Neural cell (in vitro differentiated cells): ENCODE measurements at regions not wholly inside any gene's neighbourhood (a gene's known extent, or its start where the extent isn't known, plus 50 kb on each side); places are given as distances from the start of the nearest gene placed in this dataset.

Experiments used
- H2AFZ ChIP-seq: fragments of 200-600, 300-800 bp; sonication (generic), shearing (Covaris generic); 2 replicates; pipeline ENCODE4 v1.6.0; 2014; ENCODE audit warnings: low read depth, mild to moderate bottlenecking, antibody characterized with exemption, low read length, moderate library complexity
- H3F3A ChIP-seq: fragments of 200-600 bp; shearing (Covaris generic); 2 replicates; pipeline ENCODE4 v1.6.1; 2016; ENCODE audit warnings: mild to moderate bottlenecking, moderate library complexity, mixed read lengths, antibody characterized with exemption, low read length; ENCODE audit not compliant: insufficient read depth, poor library complexity, severe bottlenecking
- H3K27ac ChIP-seq: fragments of 200-600, 300-800 bp; sonication (generic), shearing (Covaris generic); 2 replicates; pipeline ENCODE4 v1.5.1; 2014; ENCODE audit warnings: mild to moderate bottlenecking, low read length, moderate library complexity
- H3K27me3 ChIP-seq: fragments of 300-800, 200-600 bp; sonication (generic), shearing (Covaris generic); 2 replicates; pipeline ENCODE4 v1.6.0; 2014; ENCODE audit warnings: mild to moderate bottlenecking, low read depth, low read length, moderate library complexity; ENCODE audit not compliant: insufficient read depth
- H3K36me3 ChIP-seq: fragments of 300-800, 200-600 bp; sonication (generic), shearing (Covaris generic); 2 replicates; pipeline ENCODE4 v1.5.1; 2014; ENCODE audit warnings: mild to moderate bottlenecking, antibody characterized with exemption, low read length, moderate library complexity; ENCODE audit not compliant: insufficient read depth
- H3K4me2 ChIP-seq: fragments of 300-800, 200-600 bp; sonication (generic), shearing (Covaris generic); 2 replicates; pipeline ENCODE4 v1.6.0; 2014; ENCODE audit warnings: mild to moderate bottlenecking, low read length
- H3K4me3 ChIP-seq: fragments of 300-800, 200-600 bp; sonication (generic), shearing (Covaris generic); 2 replicates; pipeline ENCODE4 v1.5.1; 2014; ENCODE audit warnings: mild to moderate bottlenecking, low read length, moderate library complexity
- H3K79me2 ChIP-seq: fragments of 200-600 bp; shearing (Covaris generic); replicated peaks from 2 replicates; pipeline ENCODE4 v1.6.0; 2014; ENCODE audit warnings: mild to moderate bottlenecking, low read length, moderate library complexity; ENCODE audit not compliant: insufficient read depth
- H3K9ac ChIP-seq: fragments of 300-800, 200-600 bp; sonication (generic), shearing (Covaris generic); 2 replicates; pipeline ENCODE4 v1.6.1; 2016; ENCODE audit warnings: mild to moderate bottlenecking, low read length, mixed read lengths
- H3K9me2 ChIP-seq: fragments of 200-600 bp; shearing (Covaris generic); 2 replicates; pipeline ENCODE4 v1.6.1; 2016; ENCODE audit warnings: mild to moderate bottlenecking, low read length, mixed read lengths; ENCODE audit not compliant: insufficient read depth
- H3K9me3 ChIP-seq: fragments of 200-600, 300-800 bp; sonication (generic), shearing (Covaris generic); 2 replicates; pipeline ENCODE4 v1.6.1; 2016; ENCODE audit warnings: mild to moderate bottlenecking, mixed run types, low read length, moderate library complexity, mixed read lengths
- H4K20me1 ChIP-seq: fragments of 200-600 bp; shearing (Covaris generic); 2 replicates; pipeline ENCODE4 v1.6.1; 2016; ENCODE audit warnings: mild to moderate bottlenecking, mixed run types; ENCODE audit not compliant: insufficient read depth
- CTCF ChIP-seq: fragments of 450-650 bp; IDR thresholded peaks from 2 replicates; pipeline ENCODE4 v1.5.1; 2014; ENCODE audit warnings: antibody characterized with exemption, mild to moderate bottlenecking, moderate library complexity; ENCODE audit not compliant: poor library complexity, severe bottlenecking
- EP300 ChIP-seq: fragments of 450-650 bp; conservative IDR thresholded peaks from 2 replicates; pipeline ENCODE4 v1.6.1; 2014; ENCODE audit warnings: antibody characterized with exemption, mild to moderate bottlenecking, moderate library complexity; ENCODE audit not compliant: poor library complexity, severe bottlenecking
- EZH2 ChIP-seq: fragments of 200-600, 300-800 bp; shearing (Covaris generic), sonication (generic); IDR thresholded peaks from 2 replicates; pipeline ENCODE4 v1.6.1; 2014; ENCODE audit warnings: antibody characterized with exemption, low read length, borderline replicate concordance, mild to moderate bottlenecking; ENCODE audit not compliant: insufficient read depth, poor library complexity, severe bottlenecking
- MXI1 ChIP-seq: fragments of 450-650 bp; conservative IDR thresholded peaks from 2 replicates; pipeline ENCODE4 v1.6.1; 2014; ENCODE audit warnings: antibody characterized with exemption, mild to moderate bottlenecking; ENCODE audit not compliant: poor library complexity, severe bottlenecking
- POLR2AphosphoS5 ChIP-seq: IDR thresholded peaks from 2 replicates; pipeline ENCODE4 v1.6.1; 2012
- RAD21 ChIP-seq: fragments of 450-650 bp; conservative IDR thresholded peaks from 2 replicates; pipeline ENCODE4 v1.6.1; 2014; ENCODE audit warnings: antibody characterized with exemption, mild to moderate bottlenecking, moderate library complexity
- SMC3 ChIP-seq: fragments of 450-650 bp; conservative IDR thresholded peaks from 2 replicates; pipeline ENCODE4 v1.6.1; 2014; ENCODE audit warnings: antibody characterized with exemption, mild to moderate bottlenecking, moderate library complexity; ENCODE audit not compliant: poor library complexity
- TAF1 ChIP-seq: IDR thresholded peaks from 2 replicates; pipeline ENCODE4 v1.6.1; 2012; ENCODE audit warnings: low read depth
- TF ChIP-seq, protein P1 (sequence below): IDR thresholded peaks from 2 replicates; pipeline ENCODE4 v1.6.1; 2012; ENCODE audit warnings: borderline replicate concordance

GRCh38 chr3:171972871-171973348, 66.5 kb upstream of the FNDC3B start:
- TF ChIP-seq CTCF (no peak), RAD21 (no peak), MXI1 (no peak), POLR2AphosphoS5 (no peak), EP300 (no peak), EZH2 (no peak), TAF1 (no peak), SMC3 (no peak)
- TF ChIP-seq, protein P1, sequence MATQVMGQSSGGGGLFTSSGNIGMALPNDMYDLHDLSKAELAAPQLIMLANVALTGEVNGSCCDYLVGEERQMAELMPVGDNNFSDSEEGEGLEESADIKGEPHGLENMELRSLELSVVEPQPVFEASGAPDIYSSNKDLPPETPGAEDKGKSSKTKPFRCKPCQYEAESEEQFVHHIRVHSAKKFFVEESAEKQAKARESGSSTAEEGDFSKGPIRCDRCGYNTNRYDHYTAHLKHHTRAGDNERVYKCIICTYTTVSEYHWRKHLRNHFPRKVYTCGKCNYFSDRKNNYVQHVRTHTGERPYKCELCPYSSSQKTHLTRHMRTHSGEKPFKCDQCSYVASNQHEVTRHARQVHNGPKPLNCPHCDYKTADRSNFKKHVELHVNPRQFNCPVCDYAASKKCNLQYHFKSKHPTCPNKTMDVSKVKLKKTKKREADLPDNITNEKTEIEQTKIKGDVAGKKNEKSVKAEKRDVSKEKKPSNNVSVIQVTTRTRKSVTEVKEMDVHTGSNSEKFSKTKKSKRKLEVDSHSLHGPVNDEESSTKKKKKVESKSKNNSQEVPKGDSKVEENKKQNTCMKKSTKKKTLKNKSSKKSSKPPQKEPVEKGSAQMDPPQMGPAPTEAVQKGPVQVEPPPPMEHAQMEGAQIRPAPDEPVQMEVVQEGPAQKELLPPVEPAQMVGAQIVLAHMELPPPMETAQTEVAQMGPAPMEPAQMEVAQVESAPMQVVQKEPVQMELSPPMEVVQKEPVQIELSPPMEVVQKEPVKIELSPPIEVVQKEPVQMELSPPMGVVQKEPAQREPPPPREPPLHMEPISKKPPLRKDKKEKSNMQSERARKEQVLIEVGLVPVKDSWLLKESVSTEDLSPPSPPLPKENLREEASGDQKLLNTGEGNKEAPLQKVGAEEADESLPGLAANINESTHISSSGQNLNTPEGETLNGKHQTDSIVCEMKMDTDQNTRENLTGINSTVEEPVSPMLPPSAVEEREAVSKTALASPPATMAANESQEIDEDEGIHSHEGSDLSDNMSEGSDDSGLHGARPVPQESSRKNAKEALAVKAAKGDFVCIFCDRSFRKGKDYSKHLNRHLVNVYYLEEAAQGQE = no peak
- no peak overlapping the region for H2AFZ ChIP-seq
- H3K4me2 ChIP-seq = no peak overlapping the region

DNA sequence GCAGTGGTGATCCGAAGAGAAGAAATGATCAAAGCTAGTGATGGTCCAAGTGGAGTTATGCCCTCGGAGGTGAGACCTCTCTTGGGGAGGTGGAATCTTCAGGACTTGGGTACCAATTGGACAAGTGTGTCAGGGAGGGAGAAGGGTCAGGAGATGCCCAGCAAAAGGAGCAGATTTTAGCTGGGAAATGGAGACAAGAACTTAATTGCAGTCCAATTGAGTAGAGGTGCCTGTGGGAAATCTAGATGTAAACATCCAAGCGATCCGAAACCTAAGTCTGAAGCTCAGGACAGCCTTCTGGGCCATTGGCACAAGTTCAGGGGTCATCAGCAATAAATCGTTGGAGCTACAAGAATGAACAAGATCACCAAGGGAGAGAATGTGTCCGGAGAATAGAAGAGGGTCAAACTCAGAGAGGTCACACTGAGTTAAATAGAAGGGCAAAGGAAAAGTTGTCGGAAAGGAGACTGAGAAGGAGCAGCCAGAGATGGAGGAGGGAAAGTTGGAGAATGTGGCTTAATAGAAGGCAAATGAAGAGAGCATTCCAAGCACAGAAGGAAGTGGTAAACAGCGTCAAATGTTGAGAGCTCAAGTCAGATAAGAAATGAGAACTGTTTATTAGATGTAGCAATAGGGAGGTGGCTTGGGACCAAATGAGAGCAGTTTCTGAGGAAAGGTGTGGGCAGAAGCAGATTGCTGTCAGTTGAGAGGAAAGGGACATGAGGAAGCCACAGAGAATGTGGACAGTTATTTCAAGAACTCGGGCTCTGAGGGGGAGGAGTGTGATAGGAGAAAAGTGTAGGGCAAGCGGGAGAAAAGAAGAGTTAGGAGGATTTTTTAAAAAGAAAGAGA, 64.2 kb upstream of the FNDC3B start:
- no peaks in the 10 kb centered on the region for H3K9me2 ChIP-seq
- no peak overlapping the region for H3K4me3 ChIP-seq
- no peaks in the 10 kb centered on the region for H3K9me3 ChIP-seq
- no peak overlapping the region for H2AFZ ChIP-seq
- TF ChIP-seq CTCF (no peak), RAD21 (no peak), MXI1 (no peak), POLR2AphosphoS5 (no peak), SMC3 (no peak), EZH2 (no peak), TAF1 (no peak), EP300 (no peak)
- TF ChIP-seq, protein P1 = no peak
- no peak overlapping the region for H3K9ac ChIP-seq
- no peaks in the 10 kb centered on the region for H3F3A ChIP-seq
- H3K4me2 ChIP-seq = no peak overlapping the region
- H3K79me2 ChIP-seq = no peaks in the 10 kb centered on the region
- H3K27me3 ChIP-seq = no peaks in the 10 kb centered on the region
- H3K36me3 ChIP-seq = no peaks in the 10 kb centered on the region
- H3K27ac ChIP-seq = no peak overlapping the region
- H4K20me1 ChIP-seq = no peaks in the 10 kb centered on the region

More at GRCh38 chr3:171972871-171973348, 66.5 kb upstream of the FNDC3B start:
- H3K9ac ChIP-seq = no peak overlapping the region
- no peaks in the 10 kb centered on the region for H3K79me2 ChIP-seq
- H3K4me3 ChIP-seq = no peak overlapping the region
- H3F3A ChIP-seq = no peaks in the 10 kb centered on the region
- H3K36me3 ChIP-seq = no peaks in the 10 kb centered on the region
- H4K20me1 ChIP-seq = no peaks in the 10 kb centered on the region
- no peaks in the 10 kb centered on the region for H3K9me3 ChIP-seq
- no peaks in the 10 kb centered on the region for H3K9me2 ChIP-seq
- H3K27me3 ChIP-seq = no peaks in the 10 kb centered on the region
- no peak overlapping the region for H3K27ac ChIP-seq
